NCI-H1694 (cell line): ENCODE measurements at regions not wholly inside any gene's neighbourhood (a gene's known extent, or its start where the extent isn't known, plus 50 kb on each side); places are given as distances from the start of the nearest gene placed in this dataset.
"Not testable (repeated sequence)": the region's sequence is repeated elsewhere in the genome, so short reads cannot be mapped to it uniquely, and the experiment has no call there.

Experiments used
- DNase-seq: peaks from one replicate; lab custom pipeline; 2025; lab: John Stamatoyannopoulos, UW

DNA sequence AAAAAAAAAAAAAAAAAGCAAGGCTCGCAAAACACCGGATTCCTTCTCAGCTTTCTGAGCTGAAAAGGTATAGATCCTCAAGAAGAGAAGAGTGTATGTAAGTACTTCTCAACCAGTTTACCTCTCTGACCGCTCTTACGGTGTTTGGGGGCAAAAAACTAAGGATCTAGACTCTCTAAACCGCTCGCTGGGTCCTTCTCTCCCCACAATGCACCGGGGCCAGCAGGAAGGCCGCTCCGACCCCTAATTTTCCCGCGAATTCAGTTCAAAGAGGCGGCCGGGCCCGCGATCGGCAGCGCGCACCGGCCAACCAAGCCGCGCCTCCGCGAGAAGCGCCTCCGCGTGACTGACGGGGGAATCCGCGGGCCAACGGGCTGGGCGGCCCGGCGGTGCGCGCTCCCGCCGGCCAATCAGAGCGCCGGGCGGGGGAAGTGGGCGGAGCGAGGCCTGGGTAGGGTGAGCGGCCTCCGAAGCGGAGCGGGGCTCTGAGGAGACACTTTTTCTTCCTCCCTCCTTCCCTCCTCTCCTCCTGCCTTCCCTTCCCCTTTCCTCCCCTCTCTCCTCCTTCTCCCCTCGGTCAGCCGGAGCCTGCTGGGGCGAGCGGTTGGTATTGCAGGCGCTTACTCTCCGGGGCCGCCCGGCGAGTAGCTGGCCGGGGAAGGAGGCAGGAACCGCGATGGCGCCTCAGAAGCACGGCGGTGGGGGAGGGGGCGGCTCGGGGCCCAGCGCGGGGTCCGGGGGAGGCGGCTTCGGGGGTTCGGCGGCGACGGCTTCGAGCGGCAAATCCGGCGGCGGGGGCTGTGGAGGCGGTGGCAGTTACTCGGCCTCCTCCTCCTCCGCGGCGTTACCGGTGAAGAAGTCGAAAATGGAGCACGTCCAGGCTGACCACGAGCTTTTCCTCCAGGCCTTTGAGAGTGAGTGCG lies 93.0 kb downstream of the CRLF3 start:
- peak; percentile 70 for DNase-seq

DNA sequence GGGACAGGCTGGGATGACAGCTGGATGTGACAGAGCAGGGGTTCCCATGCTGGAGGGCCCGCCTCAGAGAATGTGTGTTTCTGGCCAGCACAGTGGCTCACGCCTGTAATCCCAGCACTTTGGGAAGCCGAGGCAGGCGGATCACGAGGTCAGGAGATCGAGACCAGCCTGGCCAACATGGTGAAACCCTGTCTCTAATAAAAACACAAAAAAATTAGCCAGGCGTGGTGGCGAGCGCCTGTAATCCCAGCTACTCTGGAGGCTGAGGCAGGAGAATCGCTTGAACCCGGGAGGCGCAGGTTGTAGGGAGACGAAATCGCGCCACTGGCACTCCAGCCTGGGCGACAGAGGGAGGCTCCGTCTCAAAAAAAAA lies 93.7 kb downstream of the CRLF3 start:
- not testable (repeated sequence) for DNase-seq

DNA sequence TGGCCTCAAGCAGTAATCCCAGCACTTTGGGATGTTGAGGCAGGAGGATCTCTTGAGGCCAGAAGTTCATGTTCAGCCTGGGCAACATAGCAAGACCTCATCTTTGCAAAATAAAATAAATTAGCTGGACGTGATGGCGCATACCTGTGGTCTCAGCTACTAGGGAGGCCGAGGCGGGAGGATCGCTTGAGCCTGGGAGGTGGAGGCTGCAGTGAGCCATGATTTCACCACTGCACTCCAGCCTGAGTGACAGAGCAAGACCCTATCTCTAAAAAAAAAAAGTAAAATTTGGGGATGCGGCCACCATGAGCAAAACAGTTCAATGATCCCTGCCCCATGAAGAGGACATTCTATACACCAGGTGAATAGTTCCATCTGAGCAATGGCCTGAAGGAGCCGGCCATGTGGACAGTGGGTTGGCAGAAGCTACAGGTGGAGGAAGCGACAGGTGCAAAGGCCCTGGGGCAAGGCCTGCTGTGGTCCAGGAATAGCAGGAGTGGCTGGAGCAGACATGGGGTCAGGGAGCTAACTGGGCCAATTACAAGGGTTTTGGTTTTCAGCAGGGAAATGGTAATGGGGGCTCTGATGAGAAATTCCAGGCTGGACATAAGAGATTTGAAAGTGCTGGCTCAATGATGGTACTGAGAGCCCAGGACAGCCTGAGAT lies 94.2 kb downstream of the CRLF3 start:
- not testable (repeated sequence) for DNase-seq

DNA sequence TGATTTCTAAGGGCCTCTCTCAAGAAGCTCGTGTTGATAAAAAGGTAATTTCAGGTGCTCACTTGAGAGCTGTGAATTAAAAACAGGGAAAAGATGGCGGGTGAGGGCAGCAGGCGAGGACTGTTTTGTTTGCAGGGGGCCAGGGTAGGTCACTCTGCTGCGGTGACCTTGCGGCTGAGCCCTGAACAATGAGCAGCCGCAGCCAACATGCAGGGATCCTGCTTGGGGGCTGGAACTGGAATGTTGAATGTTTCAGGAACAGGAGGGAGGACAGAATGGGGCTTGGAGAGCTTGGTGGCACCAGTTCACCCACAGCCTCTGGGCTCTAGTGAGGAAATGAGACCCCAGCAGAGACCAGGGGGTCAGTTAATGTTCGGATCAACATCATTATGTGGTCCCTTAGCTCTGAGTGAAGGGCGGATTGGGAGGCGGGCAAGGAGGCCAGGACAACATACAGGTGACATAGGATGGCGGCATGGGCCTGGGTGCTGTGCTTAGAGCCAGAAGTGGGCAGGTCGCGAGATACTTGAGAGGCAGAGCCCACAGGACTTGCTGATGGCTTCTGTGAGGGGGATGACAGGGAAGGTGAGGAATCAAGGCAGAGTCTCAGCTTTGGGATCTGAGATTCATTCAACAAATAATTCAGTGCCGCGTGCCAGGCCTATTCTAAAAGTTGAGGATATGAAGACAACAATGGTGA lies 94.9 kb downstream of the CRLF3 start:
- not testable (repeated sequence) for DNase-seq

GRCh38 chr17:30727517-30727916 lies 97.0 kb downstream of the CRLF3 start:
- DNase-seq, result not testable (repeated sequence)

GRCh38 chr17:30726734-30727133 lies 97.8 kb downstream of the CRLF3 start:
- not testable (repeated sequence) for DNase-seq

GRCh38 chr17:30726310-30726709 lies 98.2 kb downstream of the CRLF3 start:
- DNase-seq, result not testable (repeated sequence)

GRCh38 chr17:30724034-30724650 lies 100.3 kb downstream of the CRLF3 start:
- DNase-seq, result not testable (repeated sequence)

DNA sequence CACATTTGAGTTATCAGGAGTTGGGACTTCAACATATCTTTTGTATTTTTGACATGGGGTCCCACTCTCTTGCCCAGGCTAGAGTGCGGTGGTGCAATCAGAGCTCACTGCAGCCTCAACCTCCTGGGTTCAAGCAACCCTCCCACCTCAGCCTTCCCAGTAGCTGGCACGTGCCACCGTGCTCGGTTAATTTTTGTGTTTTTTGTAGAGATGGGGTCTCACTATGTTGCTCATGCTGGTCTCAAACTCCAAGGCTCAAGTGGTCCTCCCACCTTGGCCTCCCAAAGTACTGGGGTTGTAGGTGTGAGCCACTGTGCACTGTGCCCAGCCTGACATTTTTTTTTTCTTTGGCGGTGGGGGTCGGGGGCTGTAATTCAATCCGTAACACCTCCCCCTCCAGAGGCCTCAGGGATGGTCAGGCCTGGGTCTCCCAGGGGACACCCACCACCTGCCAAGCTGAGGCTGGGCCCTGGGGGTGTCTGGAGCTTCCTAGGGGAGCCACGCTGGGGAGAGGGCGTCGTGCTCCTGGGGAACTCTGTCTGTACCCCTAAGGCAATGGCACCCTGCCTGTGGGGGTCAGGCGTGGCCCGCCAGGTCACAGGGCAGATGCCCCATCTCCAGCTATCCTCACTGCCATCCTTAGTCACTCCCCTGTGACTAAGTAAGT lies 102.2 kb downstream of the CRLF3 start:
- not testable (repeated sequence) for DNase-seq

- DNase-seq, result not testable (repeated sequence)
These were observed 103.5 kb downstream of the CRLF3 start for GRCh38 chr17:30720971-30721370.

- no peak for DNase-seq
These were observed 104.5 kb downstream of the CRLF3 start for GRCh38 chr17:30720013-30720471.

DNA sequence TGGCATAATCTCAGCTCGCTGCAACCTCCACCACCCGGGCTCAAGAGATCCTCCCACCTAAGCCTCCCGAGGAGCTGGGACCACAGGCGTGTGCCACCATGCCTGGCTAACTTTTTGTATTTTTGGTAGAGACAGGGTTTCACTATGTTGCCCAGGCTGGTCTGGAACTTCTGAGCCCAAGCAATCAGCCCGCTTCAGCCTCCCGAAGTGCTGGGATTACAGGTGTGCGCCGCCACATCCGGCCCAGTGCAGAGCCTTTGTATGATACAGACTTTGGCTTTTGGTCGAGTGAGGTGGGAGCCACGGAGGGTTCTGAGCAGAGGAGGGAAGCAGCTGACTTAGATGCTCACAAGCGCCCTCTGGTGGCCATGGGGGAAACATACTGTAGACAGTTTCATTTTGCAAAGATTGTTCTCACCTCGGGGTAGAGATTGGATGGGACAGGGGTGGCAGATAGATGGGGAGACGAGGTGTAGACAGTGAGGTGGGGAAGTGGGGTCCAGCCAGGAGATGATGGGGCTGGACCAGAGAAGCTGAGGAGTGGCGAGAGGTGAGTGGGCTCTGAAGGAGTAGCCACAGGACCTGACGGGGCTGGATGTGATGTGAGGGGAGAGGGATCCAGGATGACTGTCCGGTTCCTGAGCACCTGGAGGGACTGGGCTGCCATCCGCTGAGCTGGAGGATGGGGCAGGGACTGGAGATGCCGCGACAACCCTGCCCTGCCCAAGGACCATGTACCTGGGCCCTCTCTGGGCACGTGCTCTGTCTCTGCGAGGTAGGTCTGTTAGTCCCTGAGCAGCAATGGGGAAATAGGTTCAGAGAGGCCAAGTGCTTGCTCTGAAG lies 105.1 kb downstream of the CRLF3 start:
- DNase-seq, result peak; percentile 32

GRCh38 chr17:30718691-30719090 lies 105.8 kb downstream of the CRLF3 start:
- DNase-seq, result not testable (repeated sequence)

- DNase-seq, result not testable (repeated sequence)
These were observed 106.4 kb downstream of the CRLF3 start for GRCh38 chr17:30718099-30718447.

DNA sequence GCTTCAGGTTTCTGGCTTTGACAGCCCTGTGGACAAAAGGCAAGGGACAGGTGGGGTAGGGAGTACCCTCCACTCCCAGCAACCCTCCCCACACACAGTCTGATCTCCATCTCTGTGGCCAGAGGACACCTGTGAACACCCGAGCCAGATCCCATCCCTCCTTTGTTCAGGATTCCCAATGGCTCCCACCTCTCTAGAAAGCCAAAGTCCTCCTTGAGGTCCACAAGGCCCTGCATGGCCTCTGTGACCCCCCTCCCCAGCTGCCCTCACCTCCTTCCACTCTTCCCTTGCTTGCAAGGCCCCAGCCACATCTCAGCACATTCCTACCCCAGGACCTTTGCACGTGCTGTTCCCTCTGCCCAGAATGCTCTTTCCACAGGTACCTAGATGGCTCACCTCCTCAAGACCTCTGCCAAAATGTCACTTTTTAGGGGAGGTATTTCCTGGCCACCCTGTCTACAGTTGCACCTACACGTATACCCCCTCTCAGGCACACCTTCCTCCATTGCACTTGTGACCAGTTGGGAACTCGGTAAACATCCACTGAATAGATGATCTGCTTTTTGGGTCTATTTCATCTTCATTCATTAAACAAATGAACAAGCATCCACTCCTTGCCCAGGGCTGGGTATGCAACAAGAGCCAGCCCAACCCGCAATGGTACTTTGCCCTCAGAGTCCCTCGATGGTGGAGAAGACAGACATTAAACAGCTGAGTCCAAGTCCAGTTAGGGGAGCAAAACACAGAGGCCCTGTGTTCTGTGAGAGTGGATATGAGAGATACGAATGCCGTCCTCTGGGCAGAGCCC lies 107.0 kb downstream of the CRLF3 start:
- DNase-seq, result no peak

GRCh38 chr17:30716461-30717290 lies 107.8 kb downstream of the CRLF3 start:
- no peak for DNase-seq

DNA sequence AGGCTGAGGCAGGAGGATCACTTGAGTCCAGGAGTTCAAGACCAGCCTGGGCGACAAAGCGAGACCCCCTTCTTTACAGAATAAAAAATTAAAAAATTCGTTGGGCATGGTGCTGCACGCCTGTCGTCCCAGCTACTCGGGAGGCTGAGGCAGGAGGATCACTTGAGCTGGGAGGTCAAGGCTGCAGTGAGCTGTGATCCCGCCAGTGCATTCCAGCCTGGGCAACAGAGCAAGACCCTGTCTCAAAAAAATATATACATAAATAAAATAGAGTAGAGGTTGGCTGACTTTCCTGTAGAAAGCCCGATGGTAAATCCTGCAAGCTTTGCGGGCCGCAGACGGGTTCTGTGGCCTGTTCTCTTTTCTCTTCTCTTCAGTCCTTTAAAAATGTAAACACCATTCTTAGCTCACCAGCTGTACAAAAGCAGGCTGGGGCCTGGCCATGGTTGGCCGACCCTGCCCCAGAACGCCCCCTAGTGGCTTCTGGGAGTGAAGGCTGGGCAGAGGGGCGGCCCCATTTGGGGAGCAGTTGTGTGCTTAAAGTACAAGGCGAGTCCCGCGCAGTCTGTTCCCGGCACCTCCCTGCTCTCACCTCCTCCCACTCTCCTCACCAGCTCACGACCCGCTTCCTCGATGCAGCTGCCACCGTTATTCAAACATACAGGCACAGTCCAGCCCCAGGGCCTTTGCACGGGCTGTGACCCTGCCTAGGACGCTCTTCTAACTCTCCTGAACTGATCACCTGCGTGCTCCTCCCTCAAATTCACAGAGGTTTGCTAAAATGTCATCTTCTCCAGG lies 109.5 kb downstream of the CRLF3 start:
- peak; percentile 41 for DNase-seq

GRCh38 chr17:30713805-30714204 lies 110.7 kb downstream of the CRLF3 start:
- not testable (repeated sequence) for DNase-seq
